RWPE2 (cell line): ENCODE measurements at regions not wholly inside any gene's neighbourhood (a gene's known extent, or its start where the extent isn't known, plus 50 kb on each side); places are given as distances from the start of the nearest gene placed in this dataset.
A peak's percentile ranks its signal among the peaks of the same experiment; 100 is the strongest.

Source experiments
- ATAC-seq: fragments of 200-7000 bp; cut with Tn5 transposase; 3 replicates; pipeline ENCODE4 v1.9.1; 2021; ENCODE audit warnings: low read depth
- DNase-seq: peaks from one replicate; pipeline ENCODE4 v3.0.0-alpha.2; 2020; ENCODE audit warnings: low spot score
- H3K27ac ChIP-seq: fragments of 450-650 bp; 2 replicates; pipeline ENCODE4 v1.5.1; 2017; ENCODE audit warnings: mild to moderate bottlenecking; ENCODE audit not compliant: poor library complexity, severe bottlenecking
- H3K27me3 ChIP-seq: fragments of 250-450 bp; sonication (Bioruptor Pico); 2 replicates; pipeline ENCODE4 v1.5.1; 2021; ENCODE audit warnings: mild to moderate bottlenecking, moderate library complexity; ENCODE audit not compliant: insufficient read depth, poor library complexity, severe bottlenecking
- H3K36me3 ChIP-seq: fragments of 250-450 bp; sonication (Bioruptor Pico); 2 replicates; pipeline ENCODE4 v1.5.1; 2020; ENCODE audit warnings: low read depth, mild to moderate bottlenecking, moderate library complexity
- H3K4me1 ChIP-seq: fragments of 250-450 bp; sonication (Bioruptor Pico); 2 replicates; pipeline ENCODE4 v1.5.1; 2021; ENCODE audit warnings: mild to moderate bottlenecking, moderate library complexity; ENCODE audit not compliant: insufficient read depth, poor library complexity, severe bottlenecking
- H3K4me3 ChIP-seq: fragments of 250-450 bp; sonication (Bioruptor Pico); 2 replicates; pipeline ENCODE4 v1.5.1; 2021; ENCODE audit warnings: mild to moderate bottlenecking, moderate library complexity; ENCODE audit not compliant: severe bottlenecking
- H3K9me3 ChIP-seq: fragments of 250-450 bp; sonication (Bioruptor Pico); 2 replicates; pipeline ENCODE4 v1.5.1; 2021; ENCODE audit warnings: mild to moderate bottlenecking, moderate library complexity; ENCODE audit not compliant: severe bottlenecking
- TF ChIP-seq, protein P1 (sequence below): fragments of 450-650 bp; IDR thresholded peaks from one replicate; pipeline ENCODE4 v1.5.1; 2017; ENCODE audit warnings: mild to moderate bottlenecking, moderate library complexity; ENCODE audit not compliant: poor library complexity, severe bottlenecking

- ATAC-seq (no peak), DNase-seq (no peak)
- H3K36me3 ChIP-seq: no peaks in the 10 kb centered on the region
- TF ChIP-seq, protein P1, sequence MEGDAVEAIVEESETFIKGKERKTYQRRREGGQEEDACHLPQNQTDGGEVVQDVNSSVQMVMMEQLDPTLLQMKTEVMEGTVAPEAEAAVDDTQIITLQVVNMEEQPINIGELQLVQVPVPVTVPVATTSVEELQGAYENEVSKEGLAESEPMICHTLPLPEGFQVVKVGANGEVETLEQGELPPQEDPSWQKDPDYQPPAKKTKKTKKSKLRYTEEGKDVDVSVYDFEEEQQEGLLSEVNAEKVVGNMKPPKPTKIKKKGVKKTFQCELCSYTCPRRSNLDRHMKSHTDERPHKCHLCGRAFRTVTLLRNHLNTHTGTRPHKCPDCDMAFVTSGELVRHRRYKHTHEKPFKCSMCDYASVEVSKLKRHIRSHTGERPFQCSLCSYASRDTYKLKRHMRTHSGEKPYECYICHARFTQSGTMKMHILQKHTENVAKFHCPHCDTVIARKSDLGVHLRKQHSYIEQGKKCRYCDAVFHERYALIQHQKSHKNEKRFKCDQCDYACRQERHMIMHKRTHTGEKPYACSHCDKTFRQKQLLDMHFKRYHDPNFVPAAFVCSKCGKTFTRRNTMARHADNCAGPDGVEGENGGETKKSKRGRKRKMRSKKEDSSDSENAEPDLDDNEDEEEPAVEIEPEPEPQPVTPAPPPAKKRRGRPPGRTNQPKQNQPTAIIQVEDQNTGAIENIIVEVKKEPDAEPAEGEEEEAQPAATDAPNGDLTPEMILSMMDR: no peak
- H3K9me3 ChIP-seq: no peaks in the 10 kb centered on the region
- no peak overlapping the region for H3K27ac ChIP-seq
- peaks cover 17% of the 10 kb centered on the region for H3K4me1 ChIP-seq
- H3K27me3 ChIP-seq: peaks cover 9% of the 10 kb centered on the region
- H3K4me3 ChIP-seq: no peak overlapping the region
These were observed 207.2 kb downstream of the ERCC6L2 start for GRCh38 chr9:96082516-96083232.

DNA sequence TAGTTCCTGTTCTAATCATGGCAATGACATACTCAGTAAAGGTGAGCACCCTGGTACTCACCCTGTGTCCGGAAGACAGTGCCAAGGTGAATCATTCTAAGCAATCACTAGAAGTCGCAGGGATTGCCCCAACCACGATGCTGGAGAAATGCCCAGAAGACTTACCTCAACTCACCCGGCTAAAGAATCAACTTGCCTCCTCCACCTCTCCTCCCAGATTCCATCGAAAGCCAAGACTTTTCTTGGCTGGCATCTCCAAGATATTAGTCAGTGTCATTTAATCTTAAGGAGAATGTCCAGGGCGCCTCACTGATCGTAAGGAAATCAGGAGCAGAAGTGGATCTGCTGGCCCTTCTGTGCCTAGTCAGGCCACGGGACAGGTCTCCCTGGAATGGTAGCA lies 204.9 kb downstream of the ERCC6L2 start:
- DNase-seq (peak; percentile 94), ATAC-seq (peak; percentile 99)
- H3K36me3 ChIP-seq: no peaks in the 10 kb centered on the region
- TF ChIP-seq, protein P1: no peak
- no peaks in the 10 kb centered on the region for H3K27me3 ChIP-seq
- H3K9me3 ChIP-seq: no peaks in the 10 kb centered on the region
- no peak overlapping the region for H3K4me3 ChIP-seq
- peak overlapping the region; percentile 41 for H3K27ac ChIP-seq
- peaks cover 17% of the 10 kb centered on the region for H3K4me1 ChIP-seq

DNA sequence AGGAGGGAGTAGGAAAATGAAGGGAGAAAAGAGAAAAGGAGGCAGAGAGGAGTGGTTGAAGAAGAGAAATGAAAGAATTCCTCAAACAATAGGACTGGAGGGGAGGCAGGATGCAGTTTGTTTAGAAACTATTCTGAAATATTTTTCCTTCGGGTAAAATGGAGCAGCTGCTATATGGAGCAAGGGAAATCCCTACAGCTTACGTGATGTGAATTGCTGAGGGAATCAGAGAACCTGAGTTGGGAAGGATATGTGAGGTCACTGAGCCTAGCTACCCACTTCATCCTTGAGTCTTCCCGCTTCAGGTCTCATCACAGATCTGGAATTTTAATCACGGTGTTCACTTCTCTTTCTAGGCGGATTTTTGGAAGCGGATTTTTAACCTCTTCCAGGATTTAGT lies 204.3 kb downstream of the ERCC6L2 start:
- H3K27ac ChIP-seq: peak overlapping the region; percentile 41
- H3K27me3 ChIP-seq: no peaks in the 10 kb centered on the region
- DNase-seq (no peak), ATAC-seq (no peak)
- H3K4me1 ChIP-seq: peaks cover 17% of the 10 kb centered on the region
- H3K36me3 ChIP-seq: no peaks in the 10 kb centered on the region
- H3K4me3 ChIP-seq: no peak overlapping the region
- no peaks in the 10 kb centered on the region for H3K9me3 ChIP-seq
- TF ChIP-seq, protein P1: no peak

DNA sequence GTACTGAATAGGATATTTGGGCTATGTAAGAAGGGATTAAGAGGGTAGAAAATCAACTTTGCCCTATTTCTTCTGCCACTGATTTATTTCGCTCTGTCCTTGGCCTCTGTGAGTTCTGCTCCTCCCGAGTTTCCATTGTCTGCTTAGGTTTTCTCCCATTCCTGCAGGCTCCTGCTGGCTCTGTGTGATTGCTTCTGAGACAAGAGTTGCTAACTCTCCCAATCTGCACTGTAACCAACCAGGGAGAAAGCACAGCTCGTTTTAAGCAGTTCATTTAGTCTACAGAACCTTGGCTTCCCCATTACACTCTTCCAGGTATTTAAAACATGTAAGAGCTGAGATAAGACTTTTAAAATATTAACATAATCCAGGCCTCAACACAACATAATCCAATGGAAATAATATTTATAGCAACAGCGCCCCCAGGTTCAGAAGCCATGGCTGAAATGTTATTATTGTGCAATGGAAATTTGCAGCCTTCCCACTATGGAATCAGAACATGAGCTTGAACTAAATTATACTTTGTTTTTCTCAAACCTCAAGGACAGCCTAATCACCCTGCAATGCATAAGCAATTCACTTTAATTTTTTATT lies 203.5 kb downstream of the ERCC6L2 start:
- Histone ChIP-seq H3K4me1 (peaks cover 17% of the 10 kb centered on the region), H3K27me3 (no peaks in the 10 kb centered on the region), H3K27ac (no peak overlapping the region), H3K9me3 (no peaks in the 10 kb centered on the region), H3K36me3 (no peaks in the 10 kb centered on the region), H3K4me3 (no peak overlapping the region)
- DNase-seq (no peak), ATAC-seq (no peak)
- TF ChIP-seq, protein P1: no peak

DNA sequence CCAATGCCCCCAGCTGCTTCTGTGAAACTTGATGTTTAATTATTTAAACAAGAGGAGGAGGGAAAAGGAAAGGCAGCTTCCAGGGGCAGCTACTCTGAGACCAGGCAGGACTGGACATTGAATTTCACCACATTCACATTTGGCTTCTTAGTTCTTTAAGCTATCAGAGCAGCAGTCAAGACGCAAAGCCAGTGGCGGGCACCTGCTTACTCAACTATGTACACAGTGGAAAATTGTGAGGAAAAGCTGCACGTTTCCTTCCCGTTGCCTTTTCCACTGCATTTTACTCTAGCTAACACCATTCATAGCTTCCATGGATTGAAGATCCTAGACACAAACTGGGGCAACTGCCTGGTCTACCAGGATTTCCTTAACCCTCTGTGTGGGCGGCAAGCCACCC lies 200.3 kb downstream of the ERCC6L2 start:
- ATAC-seq: no peak
- no peak overlapping the region for H3K4me3 ChIP-seq
- H3K4me1 ChIP-seq: peaks cover 11% of the 10 kb centered on the region
- no peak overlapping the region for H3K27ac ChIP-seq
- DNase-seq: no peak
- H3K27me3 ChIP-seq: no peaks in the 10 kb centered on the region
- TF ChIP-seq, protein P1: no peak
- H3K36me3 ChIP-seq: no peaks in the 10 kb centered on the region
- H3K9me3 ChIP-seq: no peaks in the 10 kb centered on the region
